MCF 10A (cell line): ENCODE measurements at regions not wholly inside any gene's neighbourhood (a gene's known extent, or its start where the extent isn't known, plus 50 kb on each side); places are given as distances from the start of the nearest gene placed in this dataset.

Source experiments
- BruUV-seq: library from RNA; stranded (reverse); fragments of 400-500 nt; replicated peaks from 2 replicates; lab custom pipeline; 2021; lab: Mats Ljungman, UMichigan
- CTCF ChIA-PET: fragments of 300-600 bp; sonication (Branson Sonifier 250); formaldehyde crosslinking; extraction: SDS; loops from one replicate; lab custom pipeline; 2021; ENCODE audit warnings: antibody characterized with exemption, inconsistent platforms; lab: Yijun Ruan, JAX
- POLR2A ChIA-PET: fragments of 300-600, 350-650 bp; sonication (Branson Sonifier 250); formaldehyde crosslinking; extraction: SDS; loops from one replicate; lab custom pipeline; 2020; ENCODE audit warnings: antibody characterized with exemption, inconsistent platforms; lab: Yijun Ruan, JAX
- DNase-seq: peaks from one replicate; pipeline ENCODE4 v3.0.0-alpha.2; 2018; ENCODE audit not compliant: unreplicated experiment
- H3K27ac Mint-ChIP-seq: one replicate; pipeline ENCODE4 v1.8.0; 2022; ENCODE audit warnings: mild to moderate bottlenecking, low read depth, mixed read lengths; ENCODE audit not compliant: unreplicated experiment
- H3K27me3 Mint-ChIP-seq: one replicate; pipeline ENCODE4 v1.8.0; 2022; ENCODE audit warnings: mixed read lengths; ENCODE audit not compliant: insufficient read depth, unreplicated experiment
- H3K36me3 Mint-ChIP-seq: one replicate; pipeline ENCODE4 v1.8.0; 2022; ENCODE audit warnings: mild to moderate bottlenecking, moderate library complexity, mixed read lengths; ENCODE audit not compliant: insufficient read depth, unreplicated experiment
- H3K4me1 Mint-ChIP-seq: one replicate; pipeline ENCODE4 v1.8.0; 2022; ENCODE audit warnings: mixed read lengths; ENCODE audit not compliant: insufficient read depth, unreplicated experiment
- H3K4me3 Mint-ChIP-seq: one replicate; pipeline ENCODE4 v1.8.0; 2022; ENCODE audit warnings: mild to moderate bottlenecking, moderate library complexity, mixed read lengths; ENCODE audit not compliant: unreplicated experiment
- H3K9me3 Mint-ChIP-seq: one replicate; pipeline ENCODE4 v1.8.0; 2022; ENCODE audit warnings: mixed read lengths; ENCODE audit not compliant: unreplicated experiment
- intact Hi-C: fragments of 100-400 bp; cut with micrococcal nuclease; formaldehyde crosslinking; loops from 2 replicates; pipeline ENCODE4 v1.14.1; 2022
- TF ChIP-seq, protein P1 (sequence below): fragments of 200-600 bp; IDR thresholded peaks from one replicate; pipeline ENCODE4 v1.8.0; 2022; ENCODE audit warnings: antibody characterized with exemption, mild to moderate bottlenecking; ENCODE audit not compliant: unreplicated experiment

DNA sequence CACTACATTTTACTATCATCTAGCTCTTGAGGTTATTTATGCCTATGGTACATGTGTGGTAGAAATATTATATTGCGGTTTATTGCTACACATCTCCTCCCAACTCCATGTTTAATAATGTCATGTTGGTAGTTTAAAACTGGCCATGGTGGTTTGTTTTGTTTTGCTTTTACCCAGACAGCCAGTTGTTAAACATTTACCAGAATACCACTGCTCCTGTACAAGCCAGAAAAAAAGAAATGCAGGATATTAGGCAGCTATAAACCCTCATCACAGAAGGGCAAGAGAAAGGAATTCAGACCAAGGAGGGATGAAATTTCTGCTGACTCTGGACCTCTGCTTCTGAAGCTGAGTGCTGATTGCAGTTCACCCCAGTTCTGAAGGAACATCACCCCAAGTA lies 451.8 kb upstream of the IL12A start:
- intact Hi-C loops: no loop called here
- Mint-ChIP-seq H3K4me3 (no peak overlapping the region), H3K36me3 (no peaks in the 10 kb centered on the region), H3K9me3 (no peaks in the 10 kb centered on the region), H3K4me1 (no peaks in the 10 kb centered on the region), H3K27me3 (no peaks in the 10 kb centered on the region), H3K27ac (no peak overlapping the region)
- BruUV-seq: no TSS peak
- ChIA-PET CTCF (interaction anchor here (0.5 to 1.2 kb wide), 4 partner anchors 50 to 691 kb away, joined by 3 to 4 read pairs (median 3); no protein-coding TSS in a partner anchor), POLR2A (no interaction called here)
- TF ChIP-seq, protein P1, sequence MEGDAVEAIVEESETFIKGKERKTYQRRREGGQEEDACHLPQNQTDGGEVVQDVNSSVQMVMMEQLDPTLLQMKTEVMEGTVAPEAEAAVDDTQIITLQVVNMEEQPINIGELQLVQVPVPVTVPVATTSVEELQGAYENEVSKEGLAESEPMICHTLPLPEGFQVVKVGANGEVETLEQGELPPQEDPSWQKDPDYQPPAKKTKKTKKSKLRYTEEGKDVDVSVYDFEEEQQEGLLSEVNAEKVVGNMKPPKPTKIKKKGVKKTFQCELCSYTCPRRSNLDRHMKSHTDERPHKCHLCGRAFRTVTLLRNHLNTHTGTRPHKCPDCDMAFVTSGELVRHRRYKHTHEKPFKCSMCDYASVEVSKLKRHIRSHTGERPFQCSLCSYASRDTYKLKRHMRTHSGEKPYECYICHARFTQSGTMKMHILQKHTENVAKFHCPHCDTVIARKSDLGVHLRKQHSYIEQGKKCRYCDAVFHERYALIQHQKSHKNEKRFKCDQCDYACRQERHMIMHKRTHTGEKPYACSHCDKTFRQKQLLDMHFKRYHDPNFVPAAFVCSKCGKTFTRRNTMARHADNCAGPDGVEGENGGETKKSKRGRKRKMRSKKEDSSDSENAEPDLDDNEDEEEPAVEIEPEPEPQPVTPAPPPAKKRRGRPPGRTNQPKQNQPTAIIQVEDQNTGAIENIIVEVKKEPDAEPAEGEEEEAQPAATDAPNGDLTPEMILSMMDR: no peak
- DNase-seq: no peak

DNA sequence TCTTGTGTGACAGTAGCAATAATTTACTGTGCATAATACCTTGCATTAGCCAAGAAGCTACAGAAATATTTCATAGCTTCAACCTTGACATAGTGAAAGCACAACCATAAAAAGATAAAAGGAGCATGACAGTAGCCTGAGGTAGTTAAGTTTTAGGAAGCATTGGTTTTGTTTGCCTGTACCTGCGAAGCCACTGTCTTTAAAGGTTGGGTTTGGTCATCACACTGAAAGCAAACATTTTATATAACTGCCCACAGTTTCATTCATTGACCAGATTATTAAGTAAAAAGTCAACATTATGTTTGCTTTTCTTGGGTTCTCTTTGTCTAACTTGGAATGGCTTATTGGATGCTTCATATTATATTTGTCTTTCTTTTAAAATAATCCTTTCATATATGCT lies 450.1 kb upstream of the IL12A start:
- Mint-ChIP-seq H3K4me1 (no peaks in the 10 kb centered on the region), H3K9me3 (no peaks in the 10 kb centered on the region), H3K4me3 (no peak overlapping the region), H3K36me3 (no peaks in the 10 kb centered on the region), H3K27ac (no peak overlapping the region), H3K27me3 (no peaks in the 10 kb centered on the region)
- POLR2A ChIA-PET: no interaction called here
- intact Hi-C loops: no loop called here
- CTCF ChIA-PET: no interaction called here
- TF ChIP-seq, protein P1: no peak
- BruUV-seq: no TSS peak
- DNase-seq: no peak

DNA sequence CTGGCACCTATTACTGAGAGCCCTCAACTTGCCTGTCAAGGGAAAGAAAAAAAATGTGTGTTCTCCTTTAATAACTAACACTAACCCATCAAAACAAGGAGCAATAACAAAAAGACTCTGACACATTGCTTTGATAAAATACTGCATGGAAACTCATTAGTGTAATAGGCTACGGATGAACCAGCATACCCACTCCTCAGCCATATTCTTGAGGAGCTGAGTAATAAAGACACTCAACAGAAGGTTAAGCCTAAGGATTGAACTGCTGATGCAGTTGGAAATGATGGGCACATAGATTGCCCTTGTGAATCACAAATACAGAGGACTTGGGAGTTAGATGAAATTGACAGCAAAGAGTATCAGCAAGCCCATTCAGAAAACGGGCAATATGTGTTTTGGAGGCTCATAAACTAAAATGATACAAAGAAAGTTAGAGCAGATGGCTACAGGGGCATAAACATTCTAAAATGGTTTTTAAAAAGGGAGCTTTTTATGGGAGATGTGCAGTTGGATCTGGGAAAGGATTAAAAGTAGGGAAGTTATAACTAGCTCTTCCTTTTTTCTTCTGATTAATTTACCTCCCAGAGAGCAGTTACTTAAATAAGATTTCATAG lies 447.6 kb upstream of the IL12A start:
- CTCF ChIA-PET: interaction anchor here (0.5 kb wide), 1 partner anchor 465 kb away, joined by 6 read pairs; no protein-coding TSS in a partner anchor
- DNase-seq: no peak
- no TSS peak for BruUV-seq
- Mint-ChIP-seq H3K4me3 (no peak overlapping the region), H3K4me1 (no peaks in the 10 kb centered on the region), H3K27me3 (no peaks in the 10 kb centered on the region), H3K9me3 (no peaks in the 10 kb centered on the region), H3K27ac (no peak overlapping the region), H3K36me3 (no peaks in the 10 kb centered on the region)
- intact Hi-C loops: no loop called here
- TF ChIP-seq, protein P1: no peak
- POLR2A ChIA-PET: no interaction called here

DNA sequence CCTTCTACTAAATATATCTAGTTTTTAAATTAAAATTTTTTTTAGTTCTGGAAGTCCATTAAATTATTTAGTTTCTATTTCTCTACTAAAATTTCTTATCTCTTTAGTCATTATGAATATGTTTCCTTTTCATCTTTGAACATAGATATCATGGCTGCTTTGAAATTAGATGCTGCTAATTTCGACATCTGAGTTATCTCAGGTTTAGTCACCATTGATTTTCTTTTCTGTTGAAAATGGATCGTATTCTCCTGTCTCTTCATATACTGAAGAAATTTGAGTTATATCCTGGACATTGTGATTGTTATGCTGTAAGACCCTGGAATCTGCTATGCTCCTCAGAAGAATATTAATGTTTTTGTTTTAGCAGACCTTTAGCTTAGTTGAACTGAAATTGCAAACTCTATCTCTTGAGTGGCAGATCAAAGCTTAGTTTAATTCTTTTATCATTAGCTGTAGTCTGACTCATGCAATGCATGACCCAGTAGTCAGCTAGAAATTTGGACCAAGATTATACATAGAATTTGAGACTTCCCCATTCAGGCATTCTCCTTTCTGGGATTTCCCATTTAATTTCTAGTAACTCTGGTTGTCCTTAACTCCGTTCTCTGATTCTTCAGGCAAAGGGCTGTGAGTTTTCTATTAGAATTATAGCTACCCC lies 439.8 kb upstream of the IL12A start:
- DNase-seq: peak; percentile 4
- Mint-ChIP-seq H3K27ac (no peak overlapping the region), H3K4me3 (no peak overlapping the region), H3K36me3 (peaks cover 5% of the 10 kb centered on the region), H3K27me3 (no peaks in the 10 kb centered on the region), H3K4me1 (no peaks in the 10 kb centered on the region), H3K9me3 (no peaks in the 10 kb centered on the region)
- BruUV-seq: no TSS peak
- CTCF ChIA-PET: interaction anchor here (0.6 kb wide), 1 partner anchor 10 kb away, joined by 3 read pairs; no protein-coding TSS in a partner anchor
- TF ChIP-seq, protein P1: no peak
- intact Hi-C loops: no loop called here
- POLR2A ChIA-PET: interaction anchor here (0.6 kb wide), 1 partner anchor 1977 kb away, joined by 3 read pairs; no protein-coding TSS in a partner anchor
